HG03064 (cell line): ENCODE measurements at regions not wholly inside any gene's neighbourhood (a gene's known extent, or its start where the extent isn't known, plus 50 kb on each side); places are given as distances from the start of the nearest gene placed in this dataset.
"Not testable (repeated sequence)": the region's sequence is repeated elsewhere in the genome, so short reads cannot be mapped to it uniquely, and the experiment has no call there.

Experiments
- ATAC-seq: cut with Tn5 transposase; IDR thresholded peaks from one replicate; pipeline ENCODE4 v1.9.1; 2021; ENCODE audit warnings: low read depth; ENCODE audit not compliant: unreplicated experiment

DNA sequence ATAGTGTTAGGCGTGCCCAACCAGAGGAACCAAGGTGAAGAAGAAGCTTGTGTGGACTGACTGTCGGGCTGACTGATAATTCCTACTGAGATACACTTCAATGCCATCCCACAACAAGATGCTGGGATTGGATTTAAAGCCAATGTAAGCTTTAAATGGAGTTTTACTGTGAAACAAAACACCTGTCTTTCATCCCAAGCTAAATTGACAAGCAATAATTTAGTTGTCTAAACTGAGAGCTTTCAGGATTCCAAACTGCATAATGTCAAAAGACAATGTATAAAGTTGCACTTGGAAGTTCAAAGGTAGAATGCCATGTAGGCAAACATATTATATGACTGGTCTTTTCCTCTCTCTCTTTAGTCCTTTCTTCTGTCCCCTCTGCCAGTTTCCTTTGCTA is 1025.3 kb upstream of the FANCL start:
- ATAC-seq = no peak

DNA sequence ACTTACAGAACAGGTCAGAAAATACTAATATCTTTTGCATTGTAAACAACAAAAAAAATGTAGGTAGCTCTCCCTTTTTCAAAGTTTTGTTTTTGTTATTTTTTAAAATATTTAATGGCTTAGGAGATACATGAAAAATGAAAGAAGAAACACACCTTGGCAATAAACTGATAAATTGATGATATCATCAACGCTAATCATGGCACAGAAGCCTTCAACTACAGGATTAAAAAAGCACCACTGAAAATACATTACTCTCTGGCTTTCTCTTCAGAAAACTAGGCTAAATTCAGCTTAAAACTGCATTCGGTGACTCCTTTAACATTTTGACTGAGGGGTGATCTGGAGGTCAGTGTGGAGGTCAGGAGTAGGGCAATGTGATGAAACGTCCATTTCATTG is 1018.8 kb upstream of the FANCL start:
- ATAC-seq = no peak

DNA sequence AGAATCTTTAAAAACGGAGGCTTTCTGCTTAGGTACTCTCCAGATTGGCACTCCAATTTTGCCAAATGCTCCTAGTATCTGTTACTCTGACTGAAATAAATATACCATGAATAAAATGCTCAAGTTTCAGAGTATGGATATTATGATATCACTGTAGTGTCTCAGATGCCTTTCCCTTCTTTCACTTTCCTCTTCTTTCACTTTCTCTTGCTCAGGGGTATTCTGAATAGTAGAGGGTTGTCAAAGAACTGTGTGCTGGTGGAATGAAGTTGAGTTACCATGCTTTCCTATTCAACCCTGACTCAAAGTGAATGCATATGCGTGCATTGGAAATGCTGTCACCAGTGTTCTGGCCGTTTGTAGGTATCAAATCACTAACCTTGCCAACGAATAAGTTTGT is 1015.2 kb upstream of the FANCL start:
- no peak for ATAC-seq

DNA sequence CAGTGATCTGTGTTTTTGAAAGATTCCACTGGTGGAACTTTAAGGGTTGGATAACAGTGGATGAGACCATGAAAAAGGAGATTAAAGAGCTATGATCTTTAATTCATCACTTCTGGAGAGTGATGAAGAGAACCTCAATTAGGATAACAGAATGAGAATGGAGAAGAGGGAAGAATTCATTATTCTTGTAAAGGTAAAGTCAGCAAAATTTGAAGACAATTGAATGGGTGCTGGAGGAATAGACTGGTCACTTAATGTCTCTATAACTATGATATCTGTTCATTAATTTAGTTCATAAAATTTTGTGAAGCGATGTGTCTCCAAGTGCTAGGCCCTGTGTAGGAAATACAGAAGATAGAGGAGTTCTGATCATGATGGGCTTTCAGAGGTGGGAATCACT is 1013.2 kb upstream of the FANCL start:
- ATAC-seq = no peak

DNA sequence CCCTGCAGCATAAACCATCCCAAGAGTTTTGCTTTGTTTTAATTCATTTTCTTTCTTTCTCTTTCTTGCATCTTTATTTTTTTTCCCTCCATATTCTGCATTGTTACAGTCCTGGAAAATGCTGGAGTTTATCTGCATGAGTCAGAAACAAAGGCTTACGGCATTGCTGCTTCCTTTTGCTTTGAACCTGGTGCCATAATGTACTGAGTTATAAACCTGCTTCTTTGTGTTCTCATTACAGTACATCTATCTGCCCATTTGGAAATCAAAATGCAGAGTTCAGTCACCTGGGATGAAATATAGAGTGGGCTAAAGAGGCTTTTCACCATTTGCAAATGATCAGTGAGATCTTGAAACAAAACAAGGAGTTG is 1009.2 kb upstream of the FANCL start:
- ATAC-seq = no peak

DNA sequence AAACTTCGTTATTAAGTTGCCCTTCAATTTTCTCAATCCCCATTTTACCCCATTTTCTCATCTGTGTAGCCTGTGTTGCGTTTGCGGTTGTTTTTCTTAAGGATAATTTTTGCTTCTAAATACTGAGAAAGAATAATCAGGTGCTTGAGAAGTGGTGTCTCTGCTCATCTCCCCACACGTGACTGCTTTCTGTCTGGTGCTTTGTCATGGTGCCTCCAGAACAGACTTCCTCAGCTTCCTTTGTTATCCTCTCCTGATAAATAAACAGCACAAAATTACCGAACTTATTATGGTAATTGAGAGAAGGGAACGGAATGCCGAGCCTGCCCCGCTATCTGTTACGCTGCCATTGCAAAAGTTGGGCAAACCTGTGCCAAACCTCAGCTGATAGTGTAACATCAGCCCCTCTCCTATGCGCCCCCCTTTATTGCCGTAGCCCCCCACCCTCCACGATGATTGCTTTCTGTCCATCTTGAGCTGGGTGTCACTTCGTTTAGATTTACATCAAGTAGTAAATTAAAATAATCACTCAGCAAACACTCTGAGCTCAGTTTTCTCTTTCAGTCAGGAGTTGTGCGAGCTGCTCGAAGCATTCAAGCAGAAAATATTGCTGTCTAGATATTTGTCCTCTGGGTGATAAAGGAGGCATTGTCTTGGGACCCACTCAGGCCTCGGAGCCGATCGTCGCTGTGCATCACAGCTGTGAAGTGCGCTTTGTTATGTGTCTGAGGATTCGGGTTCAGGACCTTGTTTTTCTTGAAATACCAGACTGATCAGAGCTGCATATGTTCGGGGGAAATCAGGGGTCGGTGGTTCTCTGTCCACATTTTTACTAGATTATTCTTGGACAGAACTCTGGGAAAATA is 1008.5 kb upstream of the FANCL start:
- ATAC-seq = no peak

DNA sequence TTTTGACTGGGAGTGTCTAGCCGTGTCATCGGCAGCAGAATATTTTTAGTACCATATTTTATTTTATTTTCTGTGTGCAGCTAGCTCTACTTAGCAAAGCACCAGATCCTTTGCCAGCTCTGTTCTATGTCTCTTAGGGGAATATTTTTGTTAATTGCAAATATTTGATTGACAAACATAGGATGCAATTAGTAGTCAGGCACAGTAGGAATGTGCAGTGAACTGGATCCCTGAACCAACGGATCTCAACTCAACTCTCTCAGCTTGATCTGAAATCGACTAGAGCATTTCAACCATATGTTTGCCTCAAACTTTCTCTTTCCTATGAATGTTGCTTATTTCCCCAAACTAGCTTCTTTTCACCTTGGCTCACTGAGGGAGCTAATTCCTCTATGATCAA is 998.0 kb upstream of the FANCL start:
- no peak for ATAC-seq

DNA sequence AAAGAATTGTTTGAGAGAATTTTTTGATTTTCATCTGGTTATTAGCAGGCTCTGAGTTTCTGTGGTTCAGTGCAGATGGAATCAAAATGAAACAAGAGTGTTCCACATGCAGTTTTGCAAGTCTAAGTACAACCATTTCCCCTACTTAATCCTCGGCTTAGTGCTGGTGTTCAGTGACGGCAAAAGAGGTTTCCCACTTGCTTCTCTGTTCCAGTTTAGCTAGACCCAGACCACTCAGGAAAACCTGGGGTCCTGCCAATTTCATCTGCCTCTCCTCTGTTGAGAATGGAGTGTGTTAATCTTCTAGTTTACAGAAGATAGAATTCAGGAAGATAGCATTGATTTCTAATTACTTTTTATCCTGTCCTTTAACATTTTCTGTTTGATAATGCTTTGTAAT is 996.2 kb upstream of the FANCL start:
- no peak for ATAC-seq

DNA sequence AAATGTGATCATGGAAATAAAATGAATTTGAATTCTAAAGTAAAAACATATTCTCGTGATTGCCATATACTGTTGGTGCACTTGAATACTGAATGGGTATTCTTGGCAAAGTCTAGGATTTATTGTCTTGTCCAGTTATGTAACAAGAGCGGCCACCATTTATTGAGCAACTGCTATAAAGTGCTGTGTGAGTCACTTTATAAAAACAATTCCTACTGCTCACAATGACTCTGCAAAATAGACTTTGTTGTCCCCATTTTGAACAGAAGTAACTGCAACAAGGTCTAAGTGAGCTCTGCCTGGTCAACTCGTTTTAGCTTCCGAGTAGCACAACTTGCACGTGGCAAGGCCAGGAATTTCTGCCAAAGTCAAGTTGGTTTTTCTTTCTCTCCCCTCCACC is 995.6 kb upstream of the FANCL start:
- ATAC-seq = no peak

DNA sequence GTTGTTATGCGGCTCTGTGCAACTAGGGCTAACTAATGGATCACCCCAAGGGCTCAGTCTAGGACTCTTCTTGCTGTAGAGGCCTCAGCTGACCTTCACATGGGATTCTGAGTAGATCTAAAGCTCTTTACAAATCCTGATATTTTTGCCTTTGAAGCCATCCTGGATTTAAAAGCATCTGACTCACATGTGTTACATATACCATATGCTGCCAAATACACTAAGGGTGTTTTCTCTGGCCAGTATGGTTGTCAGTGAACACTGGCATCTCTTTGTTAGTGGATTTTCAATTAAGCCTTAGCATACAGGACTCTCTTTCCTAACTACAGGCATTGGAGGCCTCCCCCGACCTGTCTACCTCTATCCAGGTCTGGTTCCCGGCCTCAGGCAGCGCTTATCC is 992.8 kb upstream of the FANCL start:
- ATAC-seq = no peak

DNA sequence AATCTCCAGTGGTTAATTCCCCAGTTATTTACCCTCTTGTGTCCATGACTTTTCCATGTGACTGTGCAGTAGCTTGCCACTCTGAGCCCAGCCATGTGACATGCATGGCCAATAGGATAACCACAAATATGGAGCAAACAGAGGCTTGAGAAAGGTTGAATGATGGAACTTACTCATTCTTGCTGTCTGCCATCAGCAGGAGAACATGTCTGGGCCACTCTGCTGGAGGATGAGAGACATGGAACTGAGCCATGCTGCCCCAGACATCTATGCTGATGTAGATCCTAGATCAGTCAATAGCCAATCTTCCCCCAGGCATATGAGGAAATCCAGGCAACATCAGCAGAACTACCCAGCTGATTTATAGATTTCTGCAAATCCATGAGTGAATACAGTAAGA is 992.3 kb upstream of the FANCL start:
- no peak for ATAC-seq

DNA sequence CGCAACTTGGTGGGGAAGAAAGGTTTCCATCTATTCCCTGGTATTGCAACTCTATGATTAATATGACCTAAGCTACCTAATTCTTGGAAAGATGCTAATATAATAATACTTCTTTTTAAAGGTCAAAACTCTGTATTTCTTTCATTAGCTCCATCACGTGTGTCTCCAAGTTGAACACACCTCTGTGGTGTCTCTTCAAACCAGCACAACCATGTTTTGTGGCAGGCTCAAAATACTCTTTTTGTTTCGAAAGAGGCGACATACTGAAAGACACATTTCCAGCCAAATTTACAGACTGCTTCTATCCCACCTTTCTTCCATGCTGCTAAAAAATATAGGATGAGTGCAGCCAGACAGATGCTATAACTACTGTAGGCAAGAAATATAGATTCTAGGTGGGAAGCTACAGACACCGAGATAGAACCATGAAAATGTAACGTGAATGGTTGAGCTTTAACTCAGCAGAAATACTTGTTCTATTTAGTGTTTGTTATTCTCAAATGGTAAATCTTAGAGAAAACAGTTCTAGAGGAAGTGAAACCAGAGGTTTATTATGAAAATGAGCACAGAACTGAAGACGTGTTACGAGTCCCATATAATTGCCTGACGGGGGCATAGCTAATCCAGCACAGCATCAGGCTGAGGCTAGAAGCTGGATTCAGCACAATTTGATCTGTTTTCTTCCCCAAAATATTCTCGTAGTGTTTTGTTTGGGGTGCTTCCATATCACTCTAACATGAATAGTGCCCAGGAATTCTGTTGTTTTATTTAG is 991.5 kb upstream of the FANCL start:
- no peak for ATAC-seq

DNA sequence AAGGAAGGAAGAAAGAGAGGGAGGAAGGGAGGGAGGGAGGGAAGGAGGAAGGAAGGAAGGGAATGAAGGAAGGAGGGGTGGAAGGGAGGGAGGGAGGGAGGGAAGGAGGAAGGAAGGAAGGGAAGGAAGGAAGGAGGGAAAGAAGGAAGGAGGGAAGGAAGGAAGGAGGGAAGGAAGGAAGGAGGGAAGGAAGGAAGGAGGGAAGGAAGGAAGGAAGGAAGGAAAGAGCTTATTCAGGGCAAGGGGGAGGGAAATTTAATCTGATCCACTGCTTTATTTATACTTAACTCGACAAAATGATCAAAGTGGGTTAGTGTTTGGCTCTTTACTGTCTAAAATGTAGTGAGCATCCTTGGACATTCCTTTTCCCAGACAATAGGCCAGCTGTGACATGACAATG is 985.2 kb upstream of the FANCL start:
- ATAC-seq = not testable (repeated sequence)

DNA sequence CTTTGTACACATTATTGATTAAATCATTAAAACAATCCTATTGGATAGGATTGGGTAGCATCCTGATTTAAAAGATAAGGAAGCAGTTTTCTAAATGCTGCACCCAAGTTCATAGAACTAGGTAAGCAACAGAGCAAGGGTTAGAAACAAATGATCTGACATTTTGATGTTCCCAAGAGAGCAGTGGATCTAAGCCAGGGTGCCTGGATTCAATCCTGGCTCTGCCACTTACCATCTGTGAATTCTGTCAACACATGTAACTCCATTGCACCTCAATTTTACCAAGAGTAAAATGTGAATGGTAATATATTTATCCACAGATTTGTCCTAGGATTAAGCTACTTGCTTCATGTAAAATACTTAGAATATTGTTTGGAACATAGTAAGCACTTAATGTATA is 982.6 kb upstream of the FANCL start:
- ATAC-seq = no peak

DNA sequence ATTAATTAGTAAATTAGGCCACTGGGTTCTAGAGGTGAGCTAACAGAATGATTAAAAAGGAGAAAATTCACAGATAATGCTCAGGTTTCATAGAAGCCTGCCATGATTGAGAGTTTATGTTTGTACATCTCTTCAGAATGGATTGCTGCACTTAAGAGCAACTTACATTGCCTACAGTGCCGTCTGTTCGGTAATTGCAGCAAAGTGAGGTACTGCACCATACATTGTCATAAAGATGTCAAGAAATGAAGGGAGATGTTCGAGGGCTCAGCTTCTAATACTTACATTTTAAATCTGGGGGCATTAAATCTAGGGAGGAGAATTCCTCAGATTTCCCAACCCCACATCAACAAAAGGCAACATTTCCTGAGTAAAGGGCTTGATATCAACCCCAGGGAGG is 976.2 kb upstream of the FANCL start:
- ATAC-seq = no peak

DNA sequence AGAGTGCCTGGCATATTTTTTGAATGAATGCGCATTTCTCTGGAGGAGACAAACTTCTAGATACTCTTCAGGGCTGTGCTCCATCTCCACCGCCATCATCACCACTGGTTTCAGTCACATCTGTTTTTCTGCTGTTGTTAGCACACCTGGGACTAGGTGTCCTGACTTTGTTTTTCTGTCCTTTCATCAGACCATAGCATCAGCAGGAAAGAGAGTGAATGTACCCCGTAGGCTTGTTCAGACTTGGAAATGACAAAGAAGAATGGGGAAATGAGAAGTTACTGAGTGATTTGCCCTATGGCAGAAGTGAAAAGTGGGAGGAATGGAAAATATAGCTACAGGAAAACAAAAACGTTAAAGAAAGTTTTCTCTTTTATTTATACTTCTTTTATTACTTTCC is 965.2 kb upstream of the FANCL start:
- ATAC-seq = no peak

DNA sequence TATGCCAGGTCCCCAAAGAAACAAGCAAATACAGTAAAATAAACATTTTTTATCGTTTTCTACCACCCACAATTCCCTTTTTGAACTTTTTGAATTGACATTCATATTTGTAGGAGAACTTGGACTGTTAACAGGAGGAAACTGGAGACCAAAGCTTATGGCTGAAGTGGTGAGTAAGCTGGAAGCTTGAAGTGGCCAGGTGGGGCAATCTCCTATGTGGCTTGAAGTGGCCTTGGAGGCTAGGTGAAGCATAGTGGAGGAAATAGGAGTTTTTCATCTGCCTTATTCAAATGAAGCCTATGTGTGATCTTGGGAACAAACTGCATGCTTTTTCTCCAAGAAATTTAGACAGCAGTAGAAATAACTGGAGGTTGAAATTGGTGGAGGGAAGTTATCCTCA is 962.9 kb upstream of the FANCL start:
- ATAC-seq = no peak

DNA sequence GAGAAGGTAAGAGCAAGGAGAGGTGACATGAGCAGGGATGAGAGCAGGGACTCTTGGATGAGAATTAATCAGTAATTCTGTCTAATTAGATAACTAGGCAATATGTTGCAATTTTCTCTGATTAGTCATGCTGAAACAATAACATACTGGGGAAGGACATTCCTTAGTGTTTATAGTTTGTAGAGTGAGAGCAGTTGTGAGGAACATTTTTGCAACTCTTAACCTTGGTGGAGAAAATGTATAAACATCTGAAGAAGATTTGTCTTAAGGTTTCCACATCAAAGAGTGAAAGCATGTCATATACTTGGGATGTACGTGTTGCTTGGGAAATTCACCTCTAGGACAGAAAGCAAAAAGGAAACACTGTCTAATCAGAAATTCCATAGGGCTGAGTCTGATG is 955.4 kb upstream of the FANCL start:
- ATAC-seq = no peak

DNA sequence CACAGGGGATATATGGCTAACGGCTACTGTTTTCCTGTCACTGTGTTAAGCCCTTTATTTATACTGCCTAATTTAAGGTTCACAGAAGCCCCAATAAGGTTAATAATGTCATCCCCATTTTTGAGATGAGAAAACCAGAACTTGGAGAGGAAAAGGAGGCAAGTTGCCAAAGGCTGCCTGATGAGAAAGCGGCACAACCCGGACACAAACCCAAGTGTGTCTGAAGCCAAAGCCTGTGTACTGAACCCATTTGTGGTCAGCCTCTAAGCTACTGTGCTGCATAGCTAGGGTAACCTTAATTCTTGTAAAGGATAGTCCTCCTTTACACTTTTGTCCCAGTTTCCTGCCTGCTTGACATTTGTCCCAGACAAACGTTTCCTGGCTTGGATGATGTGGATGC is 954.7 kb upstream of the FANCL start:
- ATAC-seq = no peak

DNA sequence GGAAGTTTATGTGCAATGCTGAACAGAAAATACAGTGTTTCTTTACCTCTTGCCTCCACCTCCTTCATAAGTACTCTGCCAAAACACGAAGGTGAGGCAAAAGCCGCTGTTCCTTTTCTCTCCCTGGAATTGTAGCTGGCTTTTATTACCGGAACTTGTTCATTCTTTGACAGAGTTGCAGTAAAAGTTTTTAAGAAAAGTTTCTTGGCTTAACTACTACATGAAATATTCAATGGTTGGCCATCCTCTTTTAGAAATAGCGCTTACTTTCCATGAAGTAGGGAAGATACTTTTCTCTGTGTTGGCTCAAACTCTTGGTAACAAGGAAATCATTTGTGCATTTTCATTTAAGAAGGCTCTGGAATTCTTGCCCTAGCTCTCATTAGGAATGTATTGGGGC is 950.7 kb upstream of the FANCL start:
- no peak for ATAC-seq

DNA sequence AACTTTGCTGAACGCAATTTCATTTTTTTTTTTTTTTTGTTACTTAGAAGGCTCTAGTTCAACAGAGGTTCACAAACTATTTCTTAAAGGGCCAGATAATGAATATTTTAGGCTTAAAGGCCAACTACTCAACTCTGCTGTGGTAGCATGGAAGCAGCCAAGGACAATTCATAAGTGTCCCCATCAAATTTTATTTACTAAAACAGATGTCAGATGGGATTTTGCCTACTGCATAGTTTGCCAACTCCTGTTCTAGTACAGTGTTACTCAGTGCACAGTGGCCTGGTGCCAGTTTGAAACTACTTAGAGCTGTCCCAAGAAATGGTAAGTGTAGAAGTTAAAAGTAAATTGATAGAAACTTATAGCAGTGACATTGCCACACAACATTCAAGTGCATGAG is 949.4 kb upstream of the FANCL start:
- no peak for ATAC-seq
